ENCODE measurements at regions not wholly inside any gene's neighbourhood (a gene's known extent, or its start where the extent isn't known, plus 50 kb on each side); places are given as distances from the start of the nearest gene placed in this dataset.

- no peaks in the 10 kb centered on the region for H3K9me3 Mint-ChIP-seq
- peaks cover 14% of the 10 kb centered on the region for H3K27me3 Mint-ChIP-seq (ENCODE audit: low read depth)
- no peaks in the 10 kb centered on the region for H3K36me3 Mint-ChIP-seq (ENCODE audit: low read depth)
- no peak for DNase-seq (ENCODE audit: low spot score)
- intact Hi-C loops (cut with micrococcal nuclease) = no loop called here
- H3K4me1 Mint-ChIP-seq (ENCODE audit: low read depth) = peaks cover 7% of the 10 kb centered on the region
- no peak overlapping the region for H3K27ac Mint-ChIP-seq
- no peak overlapping the region for H3K4me3 Mint-ChIP-seq (ENCODE audit: low read depth)
These were observed 143.4 kb upstream of the CPSF6 start for GRCh38 chr12:69095765-69096477.

GRCh38 chr12:69096669-69097335 is 142.6 kb upstream of the CPSF6 start:
- H3K4me3 Mint-ChIP-seq (ENCODE audit: low read depth) = no peak overlapping the region
- H3K4me1 Mint-ChIP-seq (ENCODE audit: low read depth) = peaks cover 7% of the 10 kb centered on the region
- no peak overlapping the region for H3K27ac Mint-ChIP-seq
- H3K36me3 Mint-ChIP-seq (ENCODE audit: low read depth) = no peaks in the 10 kb centered on the region
- no peaks in the 10 kb centered on the region for H3K9me3 Mint-ChIP-seq
- intact Hi-C loops (cut with micrococcal nuclease) = no loop called here
- DNase-seq (ENCODE audit: low spot score) = no peak
- peaks cover 14% of the 10 kb centered on the region for H3K27me3 Mint-ChIP-seq (ENCODE audit: low read depth)

- DNase-seq (ENCODE audit: low spot score) = no peak
- intact Hi-C loops (cut with micrococcal nuclease) = no loop called here
- no peaks in the 10 kb centered on the region for H3K9me3 Mint-ChIP-seq
- H3K27me3 Mint-ChIP-seq (ENCODE audit: low read depth) = peaks cover 15% of the 10 kb centered on the region
- H3K4me3 Mint-ChIP-seq (ENCODE audit: low read depth) = no peak overlapping the region
- peaks cover 7% of the 10 kb centered on the region for H3K4me1 Mint-ChIP-seq (ENCODE audit: low read depth)
- H3K36me3 Mint-ChIP-seq (ENCODE audit: low read depth) = no peaks in the 10 kb centered on the region
- H3K27ac Mint-ChIP-seq = no peak overlapping the region
These were observed 141.6 kb upstream of the CPSF6 start for GRCh38 chr12:69097619-69098368.

- intact Hi-C loops (cut with micrococcal nuclease) = no loop called here
- H3K4me3 Mint-ChIP-seq (ENCODE audit: low read depth) = no peak overlapping the region
- peaks cover 7% of the 10 kb centered on the region for H3K4me1 Mint-ChIP-seq (ENCODE audit: low read depth)
- H3K27ac Mint-ChIP-seq = no peak overlapping the region
- no peaks in the 10 kb centered on the region for H3K9me3 Mint-ChIP-seq
- DNase-seq (ENCODE audit: low spot score) = no peak
- peaks cover 6% of the 10 kb centered on the region for H3K27me3 Mint-ChIP-seq (ENCODE audit: low read depth)
- no peaks in the 10 kb centered on the region for H3K36me3 Mint-ChIP-seq (ENCODE audit: low read depth)
These were observed 140.1 kb upstream of the CPSF6 start for GRCh38 chr12:69099201-69099837.

- Mint-ChIP-seq H3K36me3 (ENCODE audit: low read depth) (no peaks in the 10 kb centered on the region), H3K27me3 (ENCODE audit: low read depth) (peaks cover 6% of the 10 kb centered on the region), H3K9me3 (no peaks in the 10 kb centered on the region), H3K4me1 (ENCODE audit: low read depth) (peaks cover 7% of the 10 kb centered on the region), H3K4me3 (ENCODE audit: low read depth) (no peak overlapping the region), H3K27ac (no peak overlapping the region)
- no peak for DNase-seq (ENCODE audit: low spot score)
- intact Hi-C loops (cut with micrococcal nuclease) = no loop called here
These were observed 137.9 kb upstream of the CPSF6 start for GRCh38 chr12:69101505-69101904.

GRCh38 chr12:69102856-69103255 is 136.5 kb upstream of the CPSF6 start:
- no peak overlapping the region for H3K27ac Mint-ChIP-seq
- peaks cover 6% of the 10 kb centered on the region for H3K27me3 Mint-ChIP-seq (ENCODE audit: low read depth)
- no peaks in the 10 kb centered on the region for H3K36me3 Mint-ChIP-seq (ENCODE audit: low read depth)
- H3K4me1 Mint-ChIP-seq (ENCODE audit: low read depth) = peaks cover 7% of the 10 kb centered on the region
- H3K4me3 Mint-ChIP-seq (ENCODE audit: low read depth) = no peak overlapping the region
- intact Hi-C loops (cut with micrococcal nuclease) = no loop called here
- H3K9me3 Mint-ChIP-seq = no peaks in the 10 kb centered on the region
- no peak for DNase-seq (ENCODE audit: low spot score)

- intact Hi-C loops (cut with micrococcal nuclease) = no loop called here
- peaks cover 13% of the 10 kb centered on the region for H3K27me3 Mint-ChIP-seq (ENCODE audit: low read depth)
These were observed 134.0 kb upstream of the CPSF6 start for GRCh38 chr12:69105101-69105962.

GRCh38 chr12:69106482-69107118 is 132.8 kb upstream of the CPSF6 start:
- Mint-ChIP-seq H3K36me3 (ENCODE audit: low read depth) (no peaks in the 10 kb centered on the region), H3K27me3 (ENCODE audit: low read depth) (peaks cover 12% of the 10 kb centered on the region), H3K27ac (no peak overlapping the region), H3K4me3 (ENCODE audit: low read depth) (no peak overlapping the region), H3K9me3 (no peaks in the 10 kb centered on the region), H3K4me1 (ENCODE audit: low read depth) (no peaks in the 10 kb centered on the region)
- no peak for DNase-seq (ENCODE audit: low spot score)
- intact Hi-C loops (cut with micrococcal nuclease) = no loop called here

More at GRCh38 chr12:69105101-69105962, 134.0 kb upstream of the CPSF6 start:
- Mint-ChIP-seq H3K9me3 (no peaks in the 10 kb centered on the region), H3K36me3 (ENCODE audit: low read depth) (no peaks in the 10 kb centered on the region), H3K4me1 (ENCODE audit: low read depth) (no peaks in the 10 kb centered on the region), H3K4me3 (ENCODE audit: low read depth) (no peak overlapping the region), H3K27ac (no peak overlapping the region)
- no peak for DNase-seq (ENCODE audit: low spot score)

GRCh38 chr12:69107541-69107940 is 131.8 kb upstream of the CPSF6 start:
- intact Hi-C loops (cut with micrococcal nuclease) = no loop called here
- H3K4me3 Mint-ChIP-seq (ENCODE audit: low read depth) = no peak overlapping the region
- H3K36me3 Mint-ChIP-seq (ENCODE audit: low read depth) = no peaks in the 10 kb centered on the region

GRCh38 chr12:69108037-69108436 is 131.3 kb upstream of the CPSF6 start:
- no peak for DNase-seq (ENCODE audit: low spot score)
- Mint-ChIP-seq H3K36me3 (ENCODE audit: low read depth) (no peaks in the 10 kb centered on the region), H3K9me3 (no peaks in the 10 kb centered on the region), H3K4me1 (ENCODE audit: low read depth) (no peaks in the 10 kb centered on the region), H3K27me3 (ENCODE audit: low read depth) (peaks cover 11% of the 10 kb centered on the region), H3K4me3 (ENCODE audit: low read depth) (no peak overlapping the region), H3K27ac (no peak overlapping the region)
- intact Hi-C loops (cut with micrococcal nuclease) = no loop called here

More at GRCh38 chr12:69107541-69107940, 131.8 kb upstream of the CPSF6 start:
- DNase-seq (ENCODE audit: low spot score) = no peak
- no peak overlapping the region for H3K27ac Mint-ChIP-seq
- no peaks in the 10 kb centered on the region for H3K9me3 Mint-ChIP-seq
- no peaks in the 10 kb centered on the region for H3K4me1 Mint-ChIP-seq (ENCODE audit: low read depth)
- peaks cover 12% of the 10 kb centered on the region for H3K27me3 Mint-ChIP-seq (ENCODE audit: low read depth)

- Mint-ChIP-seq H3K27ac (no peak overlapping the region), H3K9me3 (no peaks in the 10 kb centered on the region), H3K4me3 (ENCODE audit: low read depth) (no peak overlapping the region), H3K4me1 (ENCODE audit: low read depth) (no peaks in the 10 kb centered on the region), H3K36me3 (ENCODE audit: low read depth) (no peaks in the 10 kb centered on the region), H3K27me3 (ENCODE audit: low read depth) (peaks cover 11% of the 10 kb centered on the region)
- intact Hi-C loops (cut with micrococcal nuclease) = no loop called here
- DNase-seq (ENCODE audit: low spot score) = no peak
These were observed 126.8 kb upstream of the CPSF6 start for GRCh38 chr12:69112616-69113015.

- intact Hi-C loops (cut with micrococcal nuclease) = no loop called here
- Mint-ChIP-seq H3K27me3 (ENCODE audit: low read depth) (peaks cover 3% of the 10 kb centered on the region), H3K27ac (no peak overlapping the region), H3K9me3 (no peaks in the 10 kb centered on the region), H3K36me3 (ENCODE audit: low read depth) (no peaks in the 10 kb centered on the region), H3K4me3 (ENCODE audit: low read depth) (no peak overlapping the region), H3K4me1 (ENCODE audit: low read depth) (no peaks in the 10 kb centered on the region)
- DNase-seq (ENCODE audit: low spot score) = no peak
These were observed 124.3 kb upstream of the CPSF6 start for GRCh38 chr12:69115099-69115498.

Measured in activated T-helper 2 cell treated with anti-CD3 and anti-CD28 coated beads, Interferon-gamma antibody, Interleukin-2, Interleukin-4, amounts not matched to agents 10 μg/mL and 5 μg/mL and 100 μg/mL, durations not matched to agents 14 hours and 24 hours and 36 hours (primary cell).